Esophagus (tissue), 2 donors: ENCODE measurements at regions not wholly inside any gene's neighbourhood (a gene's known extent, or its start where the extent isn't known, plus 50 kb on each side); places are given as distances from the start of the nearest gene placed in this dataset.

Experiments used
- H3K27ac ChIP-seq, 2 donors: one replicate each; pipeline ENCODE4 v1.5.1; 2013; ENCODE audit warnings: low read depth in 2 of 2, mild to moderate bottlenecking in 2 of 2, inconsistent platforms in 1 of 2, low read length in 1 of 2, moderate library complexity in 1 of 2
- H3K27me3 ChIP-seq, 2 donors: one replicate each; pipeline ENCODE4 v1.6.1; 2013; ENCODE audit warnings: low read length in 2 of 2, control low read depth in 1 of 2, mild to moderate bottlenecking in 1 of 2; ENCODE audit not compliant: insufficient read depth in 2 of 2, control insufficient read depth in 1 of 2
- H3K36me3 ChIP-seq, 2 donors: one replicate each; pipeline ENCODE4 v1.6.1; 2013; ENCODE audit warnings: low read length in 1 of 2; ENCODE audit not compliant: control insufficient read depth in 2 of 2, insufficient read depth in 2 of 2
- H3K4me1 ChIP-seq, 2 donors: one replicate each; pipeline ENCODE4 v1.6.1; 2013; ENCODE audit warnings: low read length in 1 of 2; ENCODE audit not compliant: control insufficient read depth in 2 of 2, insufficient read depth in 2 of 2
- H3K4me3 ChIP-seq, 2 donors: one replicate each; pipeline ENCODE4 v1.5.1; 2013; ENCODE audit warnings: low read length in 2 of 2, mild to moderate bottlenecking in 2 of 2, low read depth in 1 of 2, moderate library complexity in 1 of 2
- H3K9me3 ChIP-seq, 2 donors: one replicate each; pipeline ENCODE4 v1.6.1; 2013; ENCODE audit warnings: mild to moderate bottlenecking in 2 of 2, low read depth in 1 of 2, low read length in 1 of 2, moderate library complexity in 1 of 2; ENCODE audit not compliant: control insufficient read depth in 2 of 2, insufficient read depth in 1 of 2
- WGBS, 2 donors: extraction: QIAGEN DNeasy Blood & Tissue Kit; methylation state at CpG; one replicate each; pipeline ENCODE4 v1.1.7; 2013; 5-methylcytosine and 5-hydroxymethylcytosine counted together
- donor health status: healthy with polysubstance abuse.
- donor health status: Bipolar disorder and iron deficiency.

DNA sequence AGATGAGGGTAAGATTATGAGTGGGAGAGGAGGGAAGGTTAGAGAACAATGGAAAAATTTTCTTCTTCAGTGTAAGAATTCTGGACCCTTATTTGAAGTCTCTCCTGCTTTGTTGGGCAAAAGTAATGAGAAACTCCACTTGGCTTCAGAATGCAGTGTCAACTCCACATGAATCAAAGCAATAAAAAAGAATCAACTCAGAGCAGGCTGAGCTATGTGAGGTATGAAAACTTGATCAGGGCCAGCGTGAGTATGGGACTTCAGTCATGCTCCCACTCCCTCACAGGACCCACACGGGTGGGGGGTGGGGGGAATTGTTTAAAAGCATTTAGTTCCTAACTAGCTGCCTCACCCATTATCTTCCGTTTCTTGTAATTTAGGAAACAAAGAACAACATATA is 502.2 kb downstream of the PDCD6IP start:
- 47 to 52% methylated on average over 3 of the region's 3 CpGs for WGBS, 2 donors
- H3K9me3 ChIP-seq = no peaks in the 10 kb centered on the region
- H3K27me3 ChIP-seq = no peaks in the 10 kb centered on the region
- H3K36me3 ChIP-seq = no peaks in the 10 kb centered on the region
- no peak overlapping the region for H3K27ac ChIP-seq
- H3K4me1 ChIP-seq = no peaks in the 10 kb centered on the region
- H3K4me3 ChIP-seq = no peak overlapping the region

DNA sequence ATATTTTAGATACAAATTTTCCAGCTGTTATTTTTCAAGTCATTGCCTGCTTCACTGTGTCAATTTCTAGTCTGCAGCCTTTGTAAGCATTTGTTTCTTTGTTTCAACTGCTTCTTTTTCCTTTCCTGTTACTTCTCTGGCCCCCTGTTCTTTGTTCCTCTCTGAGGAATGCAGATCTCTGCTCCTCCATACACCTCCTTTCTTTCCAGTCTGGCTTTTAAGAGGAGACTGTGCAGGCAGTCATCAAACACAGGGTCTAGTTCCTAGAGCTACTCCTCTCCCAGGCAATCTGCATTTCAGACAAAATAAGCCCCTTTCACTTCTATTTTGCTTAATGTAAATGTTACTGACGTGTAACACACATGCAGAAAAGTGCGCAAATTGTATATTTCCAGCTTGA is 502.9 kb downstream of the PDCD6IP start:
- Histone ChIP-seq H3K27ac (no peak overlapping the region), H3K27me3 (no peaks in the 10 kb centered on the region), H3K4me3 (no peak overlapping the region), H3K9me3 (no peaks in the 10 kb centered on the region), H3K4me1 (no peaks in the 10 kb centered on the region), H3K36me3 (no peaks in the 10 kb centered on the region)
- 80 to 85% methylated on average over 2 of the region's 2 CpGs for WGBS, 2 donors

DNA sequence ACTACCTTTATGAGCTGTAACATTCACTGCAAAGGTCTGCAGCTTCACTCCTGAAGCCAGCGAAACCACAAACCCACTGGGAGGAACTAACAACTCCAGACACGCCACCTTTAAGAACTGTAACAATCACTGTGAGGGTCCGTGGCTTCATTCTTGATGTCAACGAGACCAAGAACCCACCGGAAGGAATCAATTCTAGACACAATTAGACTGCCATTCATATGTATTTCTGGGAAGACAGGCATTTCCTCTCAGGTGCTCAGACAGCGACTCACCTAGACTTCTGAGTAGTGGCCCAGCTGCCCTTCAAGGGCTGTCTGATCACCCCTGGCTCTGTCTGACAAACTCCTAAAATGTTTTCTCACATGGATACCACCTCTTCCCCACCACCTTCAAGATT is 506.8 kb downstream of the PDCD6IP start:
- no peaks in the 10 kb centered on the region for H3K4me1 ChIP-seq
- H3K27me3 ChIP-seq = no peaks in the 10 kb centered on the region
- H3K36me3 ChIP-seq = no peaks in the 10 kb centered on the region
- H3K27ac ChIP-seq = no peak overlapping the region
- H3K4me3 ChIP-seq = no peak overlapping the region
- 78 to 83% methylated on average over 6 of the region's 6 CpGs for WGBS, 2 donors
- no peaks in the 10 kb centered on the region for H3K9me3 ChIP-seq

GRCh38 chr3:34312684-34313083 is 514.3 kb downstream of the PDCD6IP start:
- Histone ChIP-seq H3K36me3 (no peaks in the 10 kb centered on the region), H3K9me3 (peaks cover 0 to 1% of the 10 kb centered on the region in 2 donors), H3K27me3 (no peaks in the 10 kb centered on the region), H3K27ac (no peak overlapping the region), H3K4me1 (no peaks in the 10 kb centered on the region), H3K4me3 (no peak overlapping the region)
- 62 to 72% methylated on average over 5 of the region's 5 CpGs for WGBS, 2 donors

DNA sequence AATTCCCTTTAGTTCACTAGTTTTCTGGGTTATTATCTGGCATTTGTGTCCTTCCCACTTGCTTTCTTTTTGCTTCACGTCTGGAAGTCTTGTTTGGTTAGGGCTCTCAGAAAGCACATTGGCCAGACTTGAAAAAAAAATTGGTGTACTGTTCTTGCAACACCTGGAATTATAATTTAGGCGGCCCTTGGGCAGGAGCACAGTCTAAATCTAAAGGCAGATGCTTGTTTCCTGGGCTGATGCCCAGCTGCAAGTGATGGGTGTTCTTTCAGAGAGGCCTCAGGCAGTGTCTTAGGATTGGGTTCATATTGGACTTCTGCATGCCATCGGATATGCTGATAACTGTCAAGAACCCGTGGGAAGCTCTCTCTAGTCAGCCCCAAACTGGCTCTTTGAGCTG is 521.5 kb downstream of the PDCD6IP start:
- H3K4me1 ChIP-seq = no peaks in the 10 kb centered on the region
- 43 to 52% methylated on average over 4 of the region's 4 CpGs for WGBS, 2 donors
- no peak overlapping the region for H3K4me3 ChIP-seq
- peaks cover 0 to 3% of the 10 kb centered on the region in 2 donors for H3K9me3 ChIP-seq
- H3K27ac ChIP-seq = no peak overlapping the region
- H3K27me3 ChIP-seq = no peaks in the 10 kb centered on the region
- no peaks in the 10 kb centered on the region for H3K36me3 ChIP-seq

- H3K27me3 ChIP-seq = no peaks in the 10 kb centered on the region
- H3K4me3 ChIP-seq = no peak overlapping the region
- H3K36me3 ChIP-seq = no peaks in the 10 kb centered on the region
- no peaks in the 10 kb centered on the region for H3K4me1 ChIP-seq
- H3K27ac ChIP-seq = no peak overlapping the region
- H3K9me3 ChIP-seq = no peaks in the 10 kb centered on the region
- WGBS, 2 donors = 48 to 62% methylated on average over 2 of the region's 2 CpGs
These were observed 525.1 kb downstream of the PDCD6IP start for GRCh38 chr3:34323517-34323916.

DNA sequence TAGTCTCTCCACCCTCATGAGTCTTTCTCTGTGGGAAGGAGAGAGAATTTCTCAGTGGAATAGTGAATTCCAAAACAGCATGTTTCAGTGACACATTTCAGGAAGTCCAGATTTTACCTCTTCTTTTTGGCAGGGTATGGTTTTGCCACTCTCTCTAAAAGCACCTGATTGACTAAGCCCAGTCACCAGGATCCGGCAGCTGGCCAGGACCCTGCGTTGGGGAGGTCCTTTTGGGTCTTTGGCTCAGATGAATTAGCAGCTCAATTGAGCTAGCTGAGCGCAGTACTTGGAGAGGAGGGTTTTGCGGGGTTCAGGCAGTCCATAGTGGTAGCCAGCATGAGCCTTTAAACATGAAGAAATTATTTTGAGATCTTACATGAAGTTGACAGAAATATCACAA is 548.2 kb downstream of the PDCD6IP start:
- no peak overlapping the region for H3K27ac ChIP-seq
- H3K9me3 ChIP-seq = no peaks in the 10 kb centered on the region
- no peaks in the 10 kb centered on the region for H3K36me3 ChIP-seq
- H3K4me3 ChIP-seq = no peak overlapping the region
- 83 to 88% methylated on average over 4 of the region's 4 CpGs for WGBS, 2 donors
- no peaks in the 10 kb centered on the region for H3K4me1 ChIP-seq
- no peaks in the 10 kb centered on the region for H3K27me3 ChIP-seq

GRCh38 chr3:34351882-34352777 is 553.7 kb downstream of the PDCD6IP start:
- no peak overlapping the region for H3K4me3 ChIP-seq
- H3K9me3 ChIP-seq = no peaks in the 10 kb centered on the region
- H3K4me1 ChIP-seq = peaks cover under 1 to 2% of the 10 kb centered on the region in 2 donors
- H3K27me3 ChIP-seq = no peaks in the 10 kb centered on the region
- no peak overlapping the region for H3K27ac ChIP-seq
- 44 to 47% methylated on average over 5 of the region's 5 CpGs for WGBS, 2 donors
- H3K36me3 ChIP-seq = no peaks in the 10 kb centered on the region

- Histone ChIP-seq H3K36me3 (no peaks in the 10 kb centered on the region), H3K27ac (no peak overlapping the region), H3K27me3 (no peaks in the 10 kb centered on the region), H3K9me3 (no peaks in the 10 kb centered on the region), H3K4me3 (no peak overlapping the region), H3K4me1 (peaks cover 3 to 5% of the 10 kb centered on the region in 2 donors)
- WGBS, 2 donors = 88 to 89% methylated on average over 2 of the region's 2 CpGs
These were observed 554.4 kb downstream of the PDCD6IP start for GRCh38 chr3:34352778-34353331.

DNA sequence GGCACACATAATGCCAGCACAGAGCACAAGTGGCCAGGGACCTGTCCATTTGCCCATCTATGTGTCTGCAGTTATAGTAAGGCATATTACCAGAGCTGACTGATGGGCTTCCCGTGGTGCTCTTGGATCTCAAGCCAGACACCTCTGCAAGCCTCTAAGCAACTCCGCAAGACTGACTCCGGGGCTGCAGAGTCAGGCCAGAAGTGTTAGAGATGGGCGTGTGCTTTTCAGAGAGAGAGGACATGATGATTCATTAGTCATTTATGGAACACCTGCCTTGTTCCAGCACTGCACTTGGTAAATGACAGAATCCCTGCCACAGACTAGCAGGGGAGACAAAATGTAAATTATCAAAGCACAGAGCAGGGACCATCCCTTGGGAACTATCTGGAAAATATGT is 559.0 kb downstream of the PDCD6IP start:
- H3K4me1 ChIP-seq = peaks cover 3 to 5% of the 10 kb centered on the region in 2 donors
- H3K27me3 ChIP-seq = no peaks in the 10 kb centered on the region
- H3K27ac ChIP-seq = no peak overlapping the region
- 42 to 50% methylated on average over 4 of the region's 4 CpGs for WGBS, 2 donors
- no peak overlapping the region for H3K4me3 ChIP-seq
- no peaks in the 10 kb centered on the region for H3K36me3 ChIP-seq
- no peaks in the 10 kb centered on the region for H3K9me3 ChIP-seq
